ENCODE measurements at regions not wholly inside any gene's neighbourhood (a gene's known extent, or its start where the extent isn't known, plus 50 kb on each side); places are given as distances from the start of the nearest gene placed in this dataset.

DNA sequence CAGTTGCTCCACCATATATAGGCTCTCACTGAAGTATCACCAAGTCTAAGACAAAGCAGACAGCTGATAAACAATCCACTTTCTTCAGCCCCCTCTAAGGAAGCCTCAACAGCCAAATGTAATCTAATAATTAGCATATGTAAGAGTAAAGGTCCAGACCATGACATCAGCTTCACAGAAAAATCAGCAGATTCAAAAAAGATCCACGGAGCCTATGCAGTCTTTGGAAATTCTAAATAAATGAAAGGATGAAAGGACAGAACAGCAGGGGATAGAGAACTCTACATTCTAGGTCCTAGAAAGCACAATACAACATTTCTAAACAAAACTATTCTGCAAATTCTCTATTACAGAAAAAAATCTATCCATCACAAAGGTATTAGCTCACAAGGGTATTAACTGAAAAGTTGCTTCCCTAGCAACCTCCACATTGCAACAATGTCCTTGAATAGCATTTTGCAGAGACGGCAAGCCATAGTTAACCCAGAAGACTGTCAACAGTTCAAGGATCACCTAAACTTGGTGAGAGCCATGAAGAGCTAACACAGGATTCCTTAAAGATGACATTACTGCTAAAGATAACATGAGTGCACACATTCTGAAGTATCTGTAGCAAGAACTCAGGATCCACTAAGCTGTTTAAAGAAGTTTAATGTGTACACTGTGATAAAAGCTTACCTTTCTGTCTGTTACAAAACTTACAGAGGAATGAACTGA lies 74.3 kb downstream of the SIPA1L2 start:
- DNase-seq: no peak

DNA sequence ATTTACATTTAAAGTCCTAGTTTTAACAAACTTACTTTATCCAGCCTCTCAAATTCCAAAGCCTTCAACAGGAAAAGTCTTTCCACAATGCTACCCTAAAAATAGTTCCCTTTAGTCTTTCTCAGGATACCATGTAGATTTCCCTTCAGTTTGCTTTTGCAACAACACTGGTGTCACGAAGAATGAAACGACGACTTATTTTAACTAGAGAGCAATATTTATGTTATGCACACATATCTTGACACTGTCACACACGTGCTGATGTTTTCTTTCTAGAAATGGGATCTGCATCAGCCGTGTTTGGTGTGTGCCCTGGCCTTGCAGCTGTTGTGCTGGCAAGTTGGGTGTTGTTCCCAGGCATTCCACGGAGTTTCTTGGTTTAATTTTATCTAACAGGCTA lies 75.5 kb downstream of the SIPA1L2 start:
- no peak for DNase-seq

- no peak for DNase-seq
Measured at GRCh38 chr1:232553809-232554208, 76.1 kb downstream of the SIPA1L2 start.

DNA sequence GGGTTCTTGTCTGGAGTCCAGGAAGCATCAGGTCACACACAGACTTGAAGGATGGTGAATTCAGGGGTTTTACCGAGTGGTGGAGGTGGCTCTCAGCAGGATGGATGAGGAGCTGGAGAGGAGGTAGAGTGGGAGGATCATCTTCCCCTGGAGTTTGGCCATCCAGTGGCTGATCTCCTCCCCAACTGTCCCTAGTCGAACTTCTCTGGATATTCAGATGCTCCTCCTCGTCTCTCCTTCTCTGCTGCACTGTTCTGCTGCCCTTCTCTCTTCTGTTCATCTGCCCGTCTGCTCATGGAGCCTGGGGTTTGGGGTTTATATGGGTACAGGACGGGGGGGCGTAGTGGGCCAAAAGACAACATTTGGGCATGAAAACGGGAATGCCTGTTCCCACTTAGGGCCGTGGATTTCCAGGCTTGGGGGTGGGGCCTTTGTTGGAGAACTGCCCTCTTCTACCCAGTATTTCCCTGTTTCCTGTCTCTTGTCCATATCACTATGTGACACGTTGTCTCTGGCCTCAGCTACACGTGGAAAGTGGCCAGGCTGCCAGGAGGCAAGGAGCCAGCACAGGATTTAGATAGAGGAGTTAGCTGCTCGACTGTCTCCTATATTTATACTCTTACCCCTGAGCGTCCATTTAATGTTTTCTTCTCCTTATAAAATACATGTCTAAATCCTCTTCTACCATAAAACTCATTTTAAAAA lies 76.7 kb downstream of the SIPA1L2 start:
- no peak for DNase-seq

DNA sequence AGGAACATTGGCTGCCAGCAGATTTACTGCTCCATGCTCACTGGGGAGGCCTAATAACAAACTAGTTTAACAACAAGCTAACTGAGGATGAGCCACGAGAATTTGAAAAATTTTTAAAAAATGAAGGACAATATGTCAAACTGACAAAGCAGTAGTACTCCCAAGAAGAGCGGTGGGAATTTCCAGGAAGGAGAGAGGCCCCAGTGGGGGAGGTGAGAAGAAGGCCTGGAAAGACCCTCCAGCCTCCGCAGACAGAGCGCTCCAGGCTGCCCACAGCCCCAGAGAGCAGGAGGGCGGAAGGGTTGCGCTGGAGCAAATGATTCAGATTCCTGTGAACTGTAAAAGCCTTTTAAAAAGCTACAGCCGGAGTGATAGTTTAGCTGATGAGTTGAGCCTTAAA lies 78.5 kb downstream of the SIPA1L2 start:
- no peak for DNase-seq

DNA sequence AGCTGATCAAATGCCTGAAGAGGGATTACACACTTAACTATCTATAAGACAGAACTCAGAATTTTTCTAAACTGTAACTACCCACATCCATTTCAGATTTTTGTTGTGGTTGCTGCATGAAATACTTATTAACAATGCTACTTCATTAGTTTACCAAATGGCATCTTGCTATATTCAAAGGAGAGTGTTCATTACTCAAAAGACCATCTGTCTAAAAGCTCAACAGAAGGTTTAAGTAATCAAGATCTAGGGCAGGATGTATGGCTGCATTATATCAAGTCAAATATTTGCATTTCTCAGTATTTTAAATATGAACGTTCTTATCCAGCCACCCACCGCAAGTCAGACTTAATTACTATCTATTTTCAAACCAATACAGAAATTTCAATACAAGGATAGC lies 79.9 kb downstream of the SIPA1L2 start:
- DNase-seq: peak; percentile 86

DNA sequence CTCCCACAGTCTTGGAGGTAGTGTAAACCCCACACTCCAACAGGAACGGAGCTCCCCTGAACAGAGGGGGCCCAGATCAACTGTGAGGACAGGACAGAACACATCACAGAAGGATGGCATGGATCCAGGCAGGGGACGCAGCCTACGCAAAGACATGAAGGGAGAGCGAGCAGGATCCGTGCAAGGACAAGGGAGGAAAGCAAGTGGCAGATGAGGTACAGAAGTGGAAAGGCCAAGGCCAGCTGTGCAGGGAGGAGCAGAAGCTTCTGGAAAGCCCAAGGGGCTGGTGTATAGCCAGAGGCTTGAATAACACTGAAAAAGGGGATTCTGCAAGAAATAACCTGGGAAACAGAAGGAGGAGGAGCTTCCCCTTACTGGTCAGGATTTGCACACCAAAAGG lies 81.2 kb downstream of the SIPA1L2 start:
- DNase-seq: peak; percentile 85

DNA sequence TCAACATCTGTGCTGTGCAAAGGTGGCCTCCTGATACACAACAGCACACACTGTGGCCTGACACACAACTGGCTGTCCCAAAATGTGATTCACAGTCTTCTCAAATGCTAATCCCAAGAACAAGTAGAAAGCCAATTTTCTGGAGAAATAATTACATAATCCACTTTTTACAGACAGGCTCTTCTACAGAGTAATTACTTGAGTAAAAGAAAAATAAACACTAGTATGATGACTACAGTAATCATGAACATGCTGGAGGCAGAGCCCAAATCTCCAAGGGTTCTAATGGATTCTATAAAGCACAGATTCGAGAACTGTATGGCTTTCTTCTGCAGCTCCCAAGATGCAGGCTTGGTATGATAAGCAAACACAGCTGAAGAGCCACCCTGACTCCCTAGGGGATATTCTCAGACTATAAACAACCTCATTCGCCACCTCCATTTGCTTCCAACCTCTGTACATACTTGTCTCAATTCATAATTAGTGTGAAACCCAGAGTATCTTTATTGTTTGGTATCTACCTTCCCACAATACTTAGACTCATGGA lies 81.9 kb downstream of the SIPA1L2 start:
- DNase-seq: peak; percentile 83

DNA sequence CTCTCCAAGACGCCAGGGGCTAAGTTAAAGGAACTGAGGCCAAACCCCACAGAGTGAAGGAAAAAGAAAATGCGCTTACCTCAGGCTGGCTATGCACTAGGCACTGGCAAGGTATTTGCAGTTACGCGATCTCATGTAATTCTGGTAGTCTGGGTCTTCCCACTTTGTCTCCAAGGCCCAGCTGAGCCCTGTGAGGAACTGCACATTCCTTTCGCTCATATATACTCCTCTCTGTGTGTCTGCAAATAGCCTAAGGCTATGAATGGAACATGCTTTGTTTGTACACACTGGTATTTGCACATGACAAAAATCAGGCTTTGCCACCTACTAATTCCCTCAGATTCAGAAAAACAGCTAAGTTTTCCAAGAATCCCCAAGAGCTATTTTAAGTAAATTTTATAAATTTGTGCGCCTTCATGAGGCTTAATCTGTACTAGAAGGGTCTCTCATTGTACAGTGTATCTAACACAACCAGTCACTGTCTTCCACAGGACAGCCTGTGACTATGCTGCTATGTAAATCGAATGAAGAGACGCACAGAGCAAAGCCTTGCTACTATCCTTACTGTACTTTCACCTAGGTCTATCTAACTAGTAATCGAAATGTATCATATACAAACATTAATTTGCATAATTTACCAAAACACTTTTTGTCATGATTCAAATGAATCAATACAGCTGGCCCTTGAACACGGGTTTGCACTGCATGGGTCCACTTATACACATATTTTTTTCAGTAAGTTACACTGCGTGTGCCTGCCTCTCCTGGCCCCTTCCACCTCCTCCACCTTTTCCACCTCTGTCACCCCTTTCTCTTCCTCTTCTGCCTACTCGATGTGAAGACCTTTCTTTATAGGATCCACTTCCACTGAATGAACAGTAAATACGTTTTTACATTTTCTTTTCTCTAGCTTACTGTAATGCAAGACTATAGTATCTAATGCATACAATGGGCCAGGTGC lies 87.0 kb downstream of the SIPA1L2 start:
- DNase-seq: no peak

DNA sequence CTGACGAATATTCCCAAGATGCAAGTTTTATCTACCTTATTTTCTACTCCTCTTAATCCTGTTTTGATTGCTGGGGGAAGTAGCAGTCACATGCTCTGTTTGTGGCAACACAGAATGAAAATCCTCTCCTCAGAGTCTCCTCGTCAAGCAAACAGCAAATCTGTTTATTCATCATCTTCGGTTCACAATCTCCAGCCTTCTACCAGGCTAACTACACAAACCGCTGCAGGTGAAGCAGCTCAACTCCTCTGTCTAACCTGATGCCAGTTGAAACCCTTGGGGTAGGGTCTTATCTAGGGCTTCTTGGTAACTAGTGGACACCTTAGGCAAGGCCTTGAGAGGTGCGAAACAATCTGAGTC lies 91.0 kb downstream of the SIPA1L2 start:
- DNase-seq: no peak

DNA sequence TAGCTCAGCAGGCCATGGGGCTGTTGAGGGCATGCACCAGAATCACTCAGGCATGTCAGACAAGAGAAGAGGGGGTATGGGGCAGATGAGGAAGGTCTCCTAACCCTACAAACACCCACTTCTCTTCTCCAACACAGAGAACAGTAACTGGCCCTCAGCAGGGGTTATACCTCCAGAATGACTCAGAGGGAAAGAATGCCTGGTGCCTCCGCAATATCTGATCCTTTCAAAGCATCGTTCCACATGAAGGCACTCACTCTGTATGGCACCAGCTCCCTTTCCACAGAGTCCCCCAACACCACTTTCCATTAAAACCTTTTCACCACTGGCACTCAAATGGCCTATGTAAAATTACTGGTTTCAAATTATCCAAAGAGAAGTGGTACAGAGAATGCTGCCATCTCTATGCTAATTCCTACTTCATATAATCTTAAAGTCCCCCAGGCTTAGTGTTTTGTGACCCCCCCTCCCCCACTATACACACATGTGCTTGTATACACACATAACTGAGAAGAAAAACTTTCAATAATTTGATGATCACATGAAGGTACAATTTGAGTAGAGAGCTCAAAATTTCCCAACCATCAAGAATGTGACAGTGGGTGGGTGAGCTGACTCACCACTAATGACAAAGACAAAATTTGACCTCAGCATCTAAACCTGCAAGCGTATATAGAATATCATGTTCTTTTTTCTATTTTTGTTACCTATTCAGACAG lies 91.5 kb downstream of the SIPA1L2 start:
- DNase-seq: no peak

- DNase-seq: no peak
Measured at GRCh38 chr1:232534552-232535517, 95.1 kb downstream of the SIPA1L2 start.

- peak; percentile 87 for DNase-seq
Measured at GRCh38 chr1:232533328-232533727, 96.6 kb downstream of the SIPA1L2 start.

DNA sequence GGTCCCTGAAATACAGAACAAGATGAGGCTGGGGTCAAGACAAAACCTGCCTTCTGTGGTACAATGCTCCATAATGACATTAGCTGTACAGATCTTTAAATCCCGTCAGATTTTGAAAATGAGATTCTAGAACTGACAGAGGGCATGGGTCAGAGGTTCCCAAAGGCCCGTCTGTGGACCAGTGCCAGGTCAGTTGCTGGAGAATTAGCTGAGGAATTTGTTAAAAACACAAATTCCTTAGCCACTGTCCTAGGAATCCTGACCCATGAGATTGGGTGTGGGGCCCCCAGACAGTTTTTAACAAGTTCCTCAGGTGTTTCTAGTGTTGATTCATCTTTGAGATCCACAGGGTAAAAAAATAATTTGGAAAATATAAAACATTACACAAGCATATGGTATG lies 97.0 kb downstream of the SIPA1L2 start:
- no peak for DNase-seq

GRCh38 chr1:232531291-232531690 lies 98.6 kb downstream of the SIPA1L2 start:
- no peak for DNase-seq

DNA sequence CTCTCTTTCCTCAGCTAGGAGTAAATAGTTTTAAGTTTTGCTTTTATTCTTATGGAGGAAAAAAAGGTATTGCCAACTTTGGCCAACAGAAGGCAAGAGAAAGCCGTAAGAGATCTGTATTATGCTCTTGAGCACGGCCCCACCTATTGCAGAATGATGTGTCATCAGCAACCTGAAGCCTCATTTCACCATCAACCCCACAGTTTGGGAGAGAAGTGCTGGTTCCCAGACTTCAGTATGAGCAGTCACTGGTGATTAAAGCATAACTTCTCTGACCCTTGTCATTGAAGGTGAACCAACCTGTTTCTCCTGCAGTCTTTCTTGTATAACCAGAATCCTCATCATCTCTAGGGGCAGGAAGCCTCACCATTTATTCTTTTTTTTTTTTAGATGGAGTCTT lies 100.2 kb downstream of the SIPA1L2 start:
- no peak for DNase-seq

DNA sequence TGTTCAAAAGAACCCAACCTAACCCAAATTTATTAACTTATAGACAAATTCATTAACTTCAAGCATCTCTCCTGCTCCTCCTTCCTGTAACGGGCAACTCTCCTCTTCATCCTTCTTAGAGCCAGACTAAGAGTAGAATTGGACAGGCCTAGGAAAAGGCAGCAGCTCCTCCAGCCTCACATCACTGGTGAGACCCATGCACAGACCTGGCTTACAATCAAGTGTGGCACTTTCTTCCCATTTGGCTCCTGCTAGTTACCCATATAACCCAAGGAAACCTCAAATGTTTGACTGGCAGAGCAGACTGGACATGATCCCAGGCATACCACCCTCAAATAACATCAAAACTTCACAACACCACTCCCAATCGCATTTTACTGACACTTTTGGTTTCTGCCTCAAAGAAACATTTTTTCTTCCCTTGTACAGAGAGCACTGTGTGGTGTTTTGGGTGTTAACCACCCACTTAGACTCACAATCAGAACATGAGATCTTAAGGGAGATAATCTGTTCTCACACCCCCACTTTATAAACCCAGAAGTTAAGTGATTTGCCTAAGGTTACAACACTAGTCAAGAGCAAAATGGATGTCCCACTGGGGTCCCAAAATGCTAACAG lies 101.4 kb downstream of the SIPA1L2 start:
- no peak for DNase-seq

DNA sequence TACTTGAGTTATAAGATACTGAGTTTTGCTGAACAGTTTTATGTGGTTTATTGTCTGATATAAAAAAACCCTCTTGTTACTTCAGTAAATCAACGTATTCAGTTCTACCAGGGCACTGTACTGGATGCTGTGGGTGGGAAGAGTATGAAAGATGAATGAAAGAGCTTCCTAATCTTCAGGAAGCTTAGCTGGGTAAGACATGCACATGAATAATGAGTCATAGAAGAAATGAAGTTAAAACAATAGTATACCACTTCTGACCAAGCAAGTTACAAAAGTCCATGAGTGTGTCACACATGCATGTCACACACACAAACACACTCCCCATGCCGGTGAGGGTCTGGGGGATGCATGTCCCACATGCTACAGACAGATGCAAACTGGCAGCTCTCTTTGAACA lies 105.9 kb downstream of the SIPA1L2 start:
- DNase-seq: no peak

GRCh38 chr1:232522189-232522588 lies 107.7 kb downstream of the SIPA1L2 start:
- no peak for DNase-seq

GRCh38 chr1:232521660-232522059 lies 108.3 kb downstream of the SIPA1L2 start:
- no peak for DNase-seq

DNA sequence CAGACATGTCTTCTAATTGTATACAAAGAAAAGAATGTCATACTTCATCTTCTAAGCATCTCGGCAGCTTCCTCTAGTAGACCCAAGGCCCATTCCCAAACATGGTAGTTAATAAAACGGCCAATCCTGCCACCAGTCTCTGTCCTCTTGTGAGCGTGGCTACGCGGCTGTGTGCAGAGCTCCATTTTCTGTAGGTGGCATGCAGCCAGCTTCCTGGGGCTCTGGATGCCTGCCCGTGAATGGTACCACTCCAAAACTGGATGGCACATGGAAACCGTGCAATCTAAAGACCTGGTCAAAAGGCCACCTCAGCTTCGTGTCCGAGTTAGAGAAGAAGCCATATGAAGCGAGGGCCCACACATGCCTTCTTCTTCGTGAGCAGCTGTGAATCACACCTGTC lies 110.7 kb downstream of the SIPA1L2 start:
- peak; percentile 68 for DNase-seq

All from NCI-H2171 treated with DMSO at 0.1 percent for 48 hours (cell line).